ENCODE measurements at regions not wholly inside any gene's neighbourhood (a gene's known extent, or its start where the extent isn't known, plus 50 kb on each side); places are given as distances from the start of the nearest gene placed in this dataset.

DNA sequence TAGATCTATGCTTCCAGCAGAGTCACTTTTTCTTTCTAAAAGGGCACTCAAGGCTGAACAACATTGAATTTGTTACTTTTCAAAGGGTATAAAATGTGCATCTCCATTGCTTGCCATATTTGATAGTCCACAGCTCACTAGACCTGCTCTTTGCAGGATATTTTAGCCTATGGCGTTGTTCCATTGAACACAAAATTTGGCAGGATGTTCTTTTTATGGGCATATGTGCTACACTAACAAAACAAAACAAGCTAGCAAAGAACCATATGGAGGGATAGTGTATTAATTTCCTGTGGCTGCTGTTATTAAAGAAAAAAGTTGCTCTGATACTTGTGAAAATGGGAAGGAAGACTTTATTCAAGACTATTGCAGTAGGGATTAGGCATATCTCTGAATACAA is 828.7 kb downstream of the TYW1 start:
- Histone ChIP-seq H3K27me3 (no peaks in the 10 kb centered on the region), H3K27ac (no peak overlapping the region), H3K4me1 (no peaks in the 10 kb centered on the region), H3K36me3 (no peaks in the 10 kb centered on the region), H3K4me3 (no peak overlapping the region), H3K9me3 (no peaks in the 10 kb centered on the region)
- no peak for TF ChIP-seq POLR2AphosphoS5 (IDR thresholded peaks at IDR 0.05)
- TF ChIP-seq POLR2A (IDR thresholded peaks at IDR 0.05): no peak
- TF ChIP-seq EP300 (IDR thresholded peaks at IDR 0.05): no peak
- no peak for TF ChIP-seq CTCF (IDR thresholded peaks at IDR 0.05)
- 77% methylated on average over 1 of the region's 1 CpG for WGBS
- DNase-seq (ENCODE audit: low spot score in 2 of 2): no peak

DNA sequence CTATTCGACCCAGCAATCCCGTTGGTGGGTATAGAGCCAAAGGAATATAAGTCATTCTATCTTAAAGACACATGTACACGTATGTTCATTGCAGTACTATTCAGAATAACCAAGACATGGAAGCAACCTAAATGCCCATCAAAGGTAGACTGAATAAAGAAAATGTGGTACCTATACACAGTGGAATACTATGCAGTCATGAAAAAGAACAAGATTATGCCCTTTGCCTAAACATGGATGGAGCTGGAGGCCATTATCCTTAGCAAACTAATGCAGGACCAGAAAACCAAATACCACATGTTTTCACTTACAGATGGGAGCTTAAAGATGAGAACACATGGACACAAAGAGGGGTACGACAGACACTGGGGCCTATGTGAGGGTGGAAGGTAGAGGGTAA is 845.3 kb downstream of the TYW1 start:
- H3K4me3 ChIP-seq: no peak overlapping the region
- H3K27me3 ChIP-seq: no peaks in the 10 kb centered on the region
- WGBS: 88% methylated on average over 4 of the region's 4 CpGs
- no peaks in the 10 kb centered on the region for H3K4me1 ChIP-seq
- no peaks in the 10 kb centered on the region for H3K36me3 ChIP-seq
- DNase-seq (ENCODE audit: low spot score in 2 of 2): no peak
- no peaks in the 10 kb centered on the region for H3K9me3 ChIP-seq
- no peak overlapping the region for H3K27ac ChIP-seq
- TF ChIP-seq EP300 (IDR thresholded peaks at IDR 0.05): no peak

DNA sequence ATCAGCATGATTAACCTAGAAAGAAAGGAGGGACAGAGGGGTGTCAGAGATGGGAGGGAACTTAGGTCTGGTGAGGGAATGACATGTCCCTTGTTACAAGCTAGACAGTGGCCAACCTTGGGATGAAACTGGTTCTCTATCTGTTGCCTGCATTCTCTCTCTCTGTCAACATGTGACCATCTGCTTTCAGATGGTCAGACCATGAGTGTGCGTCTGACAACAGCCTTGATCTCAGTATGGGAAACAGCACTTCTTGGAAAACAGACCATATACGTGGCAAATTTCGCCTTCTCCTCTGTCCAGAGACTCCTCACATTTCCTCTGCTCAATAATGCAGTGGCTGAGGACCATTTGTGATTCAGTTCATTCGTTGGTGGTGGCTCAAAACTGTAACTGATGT is 845.9 kb downstream of the TYW1 start:
- H3K4me1 ChIP-seq: no peaks in the 10 kb centered on the region
- WGBS: 58% methylated on average over 4 of the region's 4 CpGs
- no peaks in the 10 kb centered on the region for H3K36me3 ChIP-seq
- no peak for TF ChIP-seq CTCF (IDR thresholded peaks at IDR 0.05)
- TF ChIP-seq POLR2AphosphoS5 (IDR thresholded peaks at IDR 0.05): no peak
- TF ChIP-seq EP300 (IDR thresholded peaks at IDR 0.05): no peak
- no peak for TF ChIP-seq POLR2A (IDR thresholded peaks at IDR 0.05)
- H3K27me3 ChIP-seq: peaks cover 3% of the 10 kb centered on the region
- no peak for DNase-seq (ENCODE audit: low spot score in 2 of 2)
- H3K27ac ChIP-seq: no peak overlapping the region
- H3K4me3 ChIP-seq: no peak overlapping the region
- no peaks in the 10 kb centered on the region for H3K9me3 ChIP-seq

DNA sequence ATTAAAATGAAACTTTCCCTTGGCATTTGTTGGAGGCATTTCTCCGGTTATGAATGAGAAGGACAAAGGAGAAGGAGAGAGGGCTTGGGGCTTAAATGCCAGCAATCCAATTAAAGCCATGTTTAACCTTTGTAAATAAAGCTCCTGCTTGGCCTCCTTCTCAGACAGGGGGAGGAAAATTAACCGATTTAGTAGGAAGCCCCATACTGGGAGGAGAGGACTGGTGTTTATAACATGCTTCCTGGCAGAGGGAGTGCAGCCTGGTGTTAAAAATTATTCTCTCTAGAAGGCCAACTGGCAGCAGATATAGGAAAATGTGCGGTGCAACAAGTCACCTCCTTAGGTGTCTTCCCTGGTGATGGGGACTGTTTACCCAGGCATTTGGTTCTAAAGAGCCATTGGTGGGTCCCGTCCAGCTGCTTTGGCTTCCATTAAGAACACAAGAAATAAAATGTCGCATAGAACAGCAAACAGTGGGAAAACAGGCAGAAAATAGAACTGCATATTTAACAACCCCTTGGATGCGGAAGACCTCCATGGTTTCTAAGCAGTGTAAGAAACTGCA is 846.5 kb downstream of the TYW1 start:
- Histone ChIP-seq H3K27ac (no peak overlapping the region), H3K27me3 (peaks cover 3% of the 10 kb centered on the region), H3K9me3 (no peaks in the 10 kb centered on the region), H3K4me3 (no peak overlapping the region), H3K4me1 (no peaks in the 10 kb centered on the region), H3K36me3 (no peaks in the 10 kb centered on the region)
- TF ChIP-seq POLR2AphosphoS5 (IDR thresholded peaks at IDR 0.05): no peak
- no peak for TF ChIP-seq EP300 (IDR thresholded peaks at IDR 0.05)
- TF ChIP-seq POLR2A (IDR thresholded peaks at IDR 0.05): no peak
- no peak for TF ChIP-seq CTCF (IDR thresholded peaks at IDR 0.05)
- no peak for DNase-seq (ENCODE audit: low spot score in 2 of 2)
- 54% methylated on average over 6 of the region's 6 CpGs for WGBS

GRCh38 chr7:67843615-67844014 is 847.0 kb downstream of the TYW1 start:
- WGBS: 57% methylated on average over 4 of the region's 4 CpGs
- no peak for DNase-seq (ENCODE audit: low spot score in 2 of 2)
- no peak overlapping the region for H3K4me3 ChIP-seq
- H3K4me1 ChIP-seq: no peaks in the 10 kb centered on the region
- no peaks in the 10 kb centered on the region for H3K36me3 ChIP-seq
- peaks cover 3% of the 10 kb centered on the region for H3K27me3 ChIP-seq
- TF ChIP-seq CTCF (IDR thresholded peaks at IDR 0.05) (no peak), POLR2A (IDR thresholded peaks at IDR 0.05) (no peak), POLR2AphosphoS5 (IDR thresholded peaks at IDR 0.05) (no peak), EP300 (IDR thresholded peaks at IDR 0.05) (no peak)
- no peaks in the 10 kb centered on the region for H3K9me3 ChIP-seq
- no peak overlapping the region for H3K27ac ChIP-seq
